ENCODE measurements at regions not wholly inside any gene's neighbourhood (a gene's known extent, or its start where the extent isn't known, plus 50 kb on each side); places are given as distances from the start of the nearest gene placed in this dataset.

DNA sequence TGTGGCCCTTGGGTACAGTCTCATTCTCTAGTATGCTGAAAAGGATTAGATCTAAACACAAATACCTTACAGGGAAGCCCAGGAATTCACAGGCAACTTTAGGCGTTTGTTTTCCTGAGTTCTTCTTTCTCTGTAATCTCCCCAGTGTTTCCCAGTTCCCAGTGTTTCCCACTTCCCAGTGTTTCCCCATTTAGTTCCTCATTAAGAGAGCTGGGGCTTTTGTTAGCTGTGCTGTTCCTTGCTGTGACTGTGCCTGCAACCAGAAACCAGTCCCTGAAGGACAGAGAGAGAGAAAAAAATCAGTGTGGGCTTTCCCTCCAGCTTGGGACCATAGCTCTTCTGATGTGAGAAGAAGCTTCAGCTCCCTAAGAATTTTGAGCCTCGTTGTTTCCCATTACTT is 802.9 kb upstream of the COBL start:
- no peak for DNase-seq

DNA sequence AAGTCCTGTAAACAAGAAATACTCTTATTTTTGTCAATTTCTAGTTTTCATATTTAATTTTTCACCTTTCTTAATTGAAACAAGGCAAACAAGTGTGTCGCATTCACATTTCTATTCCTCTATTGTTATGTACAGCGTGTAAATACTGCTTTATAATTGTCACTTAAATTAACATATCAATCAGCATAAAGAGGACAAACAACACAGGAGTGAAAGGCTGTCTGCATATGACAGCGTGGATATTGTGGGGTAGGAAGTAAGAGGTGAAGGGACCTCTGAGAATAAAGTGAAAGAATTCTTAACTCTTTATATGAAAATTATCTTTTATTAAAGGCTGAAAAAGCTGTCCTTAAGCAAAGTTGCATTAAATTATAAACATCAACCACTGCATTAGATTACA is 797.9 kb upstream of the COBL start:
- DNase-seq, result no peak

DNA sequence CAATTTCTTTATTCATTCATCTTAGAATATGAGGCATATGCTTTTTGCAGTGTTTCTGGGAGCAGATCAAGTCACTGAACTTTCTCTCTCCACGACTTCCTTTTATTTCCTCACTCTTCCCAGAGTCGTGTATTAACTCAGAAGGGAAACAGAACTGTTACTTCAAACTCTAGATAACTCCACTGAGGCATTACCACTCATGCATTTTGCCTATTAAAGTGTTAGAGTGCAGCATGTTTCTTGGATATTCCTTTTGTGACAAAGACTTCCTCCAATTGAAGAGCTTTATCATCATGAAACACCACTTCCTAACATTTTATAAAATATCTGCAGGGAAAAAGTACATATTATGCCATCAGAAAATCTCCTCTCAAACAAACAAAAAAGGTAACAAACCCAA is 797.4 kb upstream of the COBL start:
- no peak for DNase-seq

DNA sequence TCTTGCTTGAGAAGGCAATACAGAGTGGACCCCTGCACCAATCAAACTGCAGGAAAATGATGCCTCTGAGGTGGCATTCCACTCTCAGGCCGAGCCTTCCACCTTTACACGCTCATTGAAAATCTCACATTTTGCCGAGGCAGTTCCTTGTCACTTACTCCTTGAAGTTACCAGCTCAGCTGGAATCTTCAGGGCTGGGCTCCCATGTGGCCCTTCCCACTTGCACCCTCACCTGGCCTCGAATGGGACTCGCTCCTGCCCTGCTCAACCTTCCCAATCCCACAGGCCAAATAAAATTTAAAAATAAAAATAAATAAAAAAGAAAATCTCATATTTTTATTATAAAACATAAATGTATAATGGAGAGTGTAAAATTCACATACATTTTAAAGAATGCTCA is 790.7 kb upstream of the COBL start:
- DNase-seq, result no peak

- no peak for DNase-seq
Observed at GRCh38 chr7:52095861-52096260, 779.3 kb upstream of the COBL start.

- no peak for DNase-seq
Observed at GRCh38 chr7:52091996-52092395, 775.4 kb upstream of the COBL start.

DNA sequence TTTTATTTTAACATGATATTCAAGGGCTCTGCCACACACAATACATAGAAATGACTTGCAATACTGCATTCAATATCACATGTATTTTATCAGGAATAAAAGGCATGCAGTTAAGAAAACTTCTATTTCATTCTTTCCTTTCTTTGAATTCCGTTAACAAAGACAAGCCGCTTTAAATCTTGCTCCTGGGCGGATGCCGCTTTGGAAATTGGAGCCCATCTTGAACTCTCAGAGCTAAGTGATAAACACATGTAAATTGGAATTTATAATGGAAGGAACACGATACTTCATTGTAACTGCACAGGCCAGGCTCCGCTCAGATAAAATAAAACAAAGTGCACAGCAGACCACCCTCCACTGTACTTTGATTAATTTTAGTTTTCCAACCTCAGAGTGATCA is 774.5 kb upstream of the COBL start:
- no peak for DNase-seq

- DNase-seq, result no peak
Observed at GRCh38 chr7:52088008-52088901, 771.6 kb upstream of the COBL start.

DNA sequence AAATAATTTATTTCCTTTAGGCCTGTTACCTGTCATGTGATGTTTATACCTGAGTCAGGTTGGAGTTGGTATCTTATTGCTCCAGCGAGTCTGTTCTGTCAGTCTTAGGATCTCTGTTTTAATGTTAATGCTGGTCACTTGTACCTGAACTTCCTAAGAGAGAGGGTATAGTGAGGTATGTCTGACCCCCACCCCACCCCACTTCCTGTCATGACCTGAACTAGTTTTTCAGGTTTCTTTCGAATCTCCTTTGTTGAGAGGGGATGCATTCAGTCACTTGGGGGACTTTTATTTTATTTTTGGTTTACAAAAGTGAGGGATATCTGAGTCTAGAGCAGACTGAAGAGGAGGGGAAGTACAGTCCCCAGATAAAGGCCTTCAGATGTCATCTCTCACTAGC is 769.0 kb upstream of the COBL start:
- DNase-seq, result no peak

- no peak for DNase-seq
Observed at GRCh38 chr7:52080493-52080892, 763.9 kb upstream of the COBL start.

DNA sequence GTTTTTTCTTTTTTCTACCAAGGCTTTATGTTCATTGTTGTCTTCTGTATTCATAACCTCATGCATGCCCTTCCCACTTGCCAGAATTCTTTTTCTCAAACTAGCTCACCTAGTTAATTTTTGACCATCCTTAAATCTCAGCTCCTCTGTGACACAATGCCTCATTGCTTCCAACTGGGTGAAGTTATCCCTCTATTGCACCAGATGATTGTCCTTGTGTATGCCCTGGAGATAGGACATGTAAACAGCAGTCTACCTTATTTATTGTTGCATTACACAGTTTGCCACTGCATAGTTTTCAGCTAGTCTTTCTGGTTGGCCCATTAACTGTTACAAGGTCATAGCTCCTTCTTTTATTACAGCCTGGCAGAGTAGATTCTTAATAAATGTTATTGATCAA is 763.1 kb upstream of the COBL start:
- DNase-seq, result no peak

DNA sequence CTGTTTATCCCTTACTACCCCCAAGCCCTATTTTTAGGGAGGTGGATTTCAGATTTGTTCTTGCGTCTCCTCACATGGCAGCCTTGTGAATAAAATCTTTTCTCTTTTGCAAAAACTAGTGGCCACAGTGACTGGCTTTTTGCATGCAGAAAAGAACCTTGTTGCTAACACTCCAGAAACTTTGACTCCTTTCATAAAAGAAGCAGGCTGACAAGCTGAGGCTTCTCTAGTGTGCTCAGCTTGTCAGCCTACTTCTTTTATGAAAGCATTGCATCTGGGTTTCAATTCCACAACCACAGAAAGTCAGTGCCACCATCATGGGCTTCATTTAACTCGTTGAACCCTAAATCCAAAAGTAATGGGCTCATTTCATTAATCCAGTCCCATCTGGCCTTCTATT is 761.0 kb upstream of the COBL start:
- no peak for DNase-seq

DNA sequence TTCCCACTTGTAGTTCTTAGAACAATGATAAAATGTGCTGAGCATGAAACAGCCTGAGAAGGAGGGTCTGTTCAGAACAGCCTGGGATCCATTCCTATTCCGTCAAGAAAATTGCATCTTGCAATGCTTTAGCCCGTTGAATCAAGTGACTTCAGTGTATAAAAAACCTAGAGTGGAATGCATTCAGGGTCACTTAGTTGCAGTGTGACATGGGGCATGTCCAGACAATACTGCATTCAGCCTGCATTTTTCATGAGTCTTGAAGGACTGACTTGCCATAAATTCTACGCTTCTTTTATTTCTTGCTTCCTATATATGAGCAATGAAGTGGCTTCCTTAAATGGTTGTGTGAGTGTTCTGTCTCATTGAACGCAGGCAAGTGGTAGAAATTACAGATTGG is 758.3 kb upstream of the COBL start:
- no peak for DNase-seq

- no peak for DNase-seq
Observed at GRCh38 chr7:52074071-52074470, 757.5 kb upstream of the COBL start.

DNA sequence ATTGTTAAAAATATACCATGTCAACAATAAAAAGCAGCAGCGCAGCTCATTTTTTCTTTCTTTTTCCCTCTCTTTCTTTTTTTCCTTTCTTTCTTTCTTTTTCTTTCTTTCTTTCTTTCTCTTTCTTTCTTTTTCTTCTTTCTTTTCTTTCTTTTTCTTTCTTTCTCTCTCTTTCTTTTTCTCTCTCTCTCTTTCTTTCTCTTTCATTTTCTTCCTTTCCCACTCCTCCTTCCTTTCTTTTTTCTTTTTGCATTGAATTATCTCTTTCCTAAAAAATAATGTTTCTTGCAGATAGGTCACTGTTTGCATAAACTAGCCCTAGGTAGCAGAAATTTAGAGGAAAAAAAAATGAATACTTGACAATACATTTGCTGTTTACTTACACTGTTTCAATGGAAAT is 755.1 kb upstream of the COBL start:
- DNase-seq, result no peak

DNA sequence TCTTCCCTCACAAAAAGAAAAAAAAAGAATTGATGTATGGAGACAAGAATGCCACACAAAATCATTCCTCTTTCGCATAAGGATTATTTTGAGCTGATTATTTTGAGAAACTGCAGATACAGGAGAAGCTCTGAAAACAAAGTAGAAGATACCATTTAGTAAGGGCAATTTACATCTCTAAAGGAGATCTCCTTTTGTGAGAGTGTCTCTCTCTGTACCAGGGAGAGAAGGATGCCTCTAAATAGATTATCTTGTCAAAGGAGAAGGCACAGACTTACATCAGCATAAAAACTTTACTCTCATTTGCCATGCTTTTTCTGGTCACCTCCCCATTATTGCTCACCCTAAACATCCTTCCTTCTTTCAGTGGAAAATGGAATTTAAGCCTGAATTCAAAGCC is 747.9 kb upstream of the COBL start:
- no peak for DNase-seq

DNA sequence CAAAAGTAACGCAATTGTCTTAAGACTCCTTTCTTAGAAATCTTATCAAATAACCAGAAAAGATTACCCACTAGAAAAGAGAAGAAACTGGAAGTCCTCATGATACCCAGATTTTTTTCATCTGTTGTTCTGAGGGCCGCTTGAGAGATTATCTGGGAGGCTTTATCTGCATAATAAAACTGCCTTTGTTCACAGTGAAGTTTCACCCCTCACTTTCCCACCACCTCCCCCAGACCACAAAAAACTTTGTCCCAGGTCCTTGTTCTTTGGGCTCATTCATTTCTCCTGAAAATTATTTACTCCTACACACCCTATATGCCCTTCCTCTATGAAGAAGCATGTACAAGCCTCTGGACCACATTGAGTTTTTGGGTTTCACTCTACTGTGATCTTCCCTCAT is 745.1 kb upstream of the COBL start:
- no peak for DNase-seq

- DNase-seq, result no peak
Observed at GRCh38 chr7:52053525-52053924, 736.9 kb upstream of the COBL start.

DNA sequence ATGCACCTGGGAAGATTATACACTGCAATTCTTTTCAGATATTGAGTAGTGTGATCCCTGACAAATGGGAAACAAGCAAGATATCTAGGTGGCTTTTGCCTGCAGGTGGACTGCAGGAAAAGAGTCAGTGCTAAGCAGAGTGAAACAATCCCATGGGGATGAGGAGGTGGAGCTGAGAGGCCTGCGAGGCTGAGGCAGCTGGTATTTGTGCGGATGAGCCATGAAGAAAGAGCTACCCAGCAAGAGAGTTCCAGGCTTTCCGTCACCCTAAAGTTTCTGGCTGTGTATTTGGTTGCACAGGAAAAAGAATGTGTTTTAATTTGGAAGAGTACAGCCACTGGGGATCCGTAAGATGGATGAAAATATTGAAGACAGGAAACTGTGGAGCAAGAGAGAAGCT is 714.1 kb upstream of the COBL start:
- DNase-seq, result no peak

DNA sequence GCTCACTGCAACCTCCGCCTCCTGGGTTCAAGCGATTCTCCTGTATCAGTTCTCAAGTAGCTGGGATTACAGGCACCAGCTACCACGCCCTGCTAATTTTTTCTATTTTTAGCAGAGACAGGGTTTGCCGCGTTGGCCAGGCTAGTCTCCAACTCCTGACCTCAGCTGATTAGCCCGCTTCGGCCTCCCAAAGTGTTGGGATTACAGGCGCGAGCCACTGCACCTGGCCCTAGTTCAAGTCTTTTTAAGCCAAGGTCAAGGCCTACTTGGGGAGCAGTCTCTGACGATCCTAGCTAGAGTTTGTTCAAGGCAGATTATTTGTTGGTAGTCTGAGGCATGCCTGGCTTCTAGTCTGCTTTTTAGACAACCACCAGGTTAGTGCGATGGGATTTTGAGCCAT is 709.5 kb upstream of the COBL start:
- DNase-seq, result no peak

DNA sequence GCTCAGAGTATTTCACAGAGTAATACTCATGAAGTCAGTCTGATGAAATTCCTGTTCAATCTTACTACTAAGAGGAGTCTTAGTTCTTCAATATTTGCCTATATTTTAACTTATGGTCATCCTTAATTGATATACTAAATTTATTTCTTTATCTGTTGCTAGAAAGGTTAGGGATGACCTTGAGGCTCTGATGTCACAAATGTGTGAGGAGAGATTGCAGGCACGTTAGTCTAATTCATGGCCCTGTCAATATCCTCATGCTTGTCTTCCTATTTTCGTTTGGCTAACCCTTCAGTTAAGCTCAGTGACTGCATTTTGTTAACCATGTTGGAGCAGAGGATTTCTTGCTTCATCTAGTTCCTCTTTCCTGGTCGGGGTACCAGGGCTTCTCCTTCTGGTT is 704.7 kb upstream of the COBL start:
- DNase-seq, result no peak

DNA sequence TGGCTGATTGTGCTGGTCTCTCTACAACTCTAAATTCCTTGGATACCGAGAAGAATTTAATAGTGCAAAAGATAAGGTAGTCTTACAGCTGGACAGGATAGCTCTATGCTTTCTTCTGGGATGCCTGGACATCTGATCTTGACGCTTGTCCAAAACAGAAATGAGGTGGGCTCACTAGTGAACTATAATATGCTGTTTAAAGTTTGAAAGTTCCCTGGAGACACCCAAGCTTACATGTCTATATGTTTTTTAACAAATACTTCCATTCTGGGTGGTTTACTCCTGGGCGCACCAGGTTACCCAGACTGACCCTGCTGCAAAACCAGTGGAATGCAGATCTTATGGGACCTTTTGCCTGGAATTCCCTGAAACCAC is 702.1 kb upstream of the COBL start:
- no peak for DNase-seq

- no peak for DNase-seq
Observed at GRCh38 chr7:52017802-52018679, 701.4 kb upstream of the COBL start.

DNA sequence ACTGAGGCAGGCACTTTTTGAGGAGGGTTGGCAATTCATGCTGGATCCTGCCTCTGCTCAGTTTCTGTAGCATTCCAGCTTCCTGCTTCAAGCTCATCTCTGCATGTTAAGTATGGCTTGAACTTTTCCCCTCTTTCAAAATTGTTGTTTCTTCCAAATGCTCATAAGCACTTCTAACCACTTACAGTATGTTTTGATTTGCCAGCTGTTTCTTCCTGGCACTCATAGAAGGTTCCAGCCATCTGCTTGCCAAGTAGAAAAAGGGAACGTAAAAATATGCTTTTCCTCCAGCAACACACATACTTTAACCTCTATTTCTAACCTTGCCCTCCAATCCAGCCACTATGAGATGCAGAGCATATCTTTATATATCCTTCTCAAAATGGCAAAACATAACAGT is 692.6 kb upstream of the COBL start:
- DNase-seq, result no peak

All from CD4-positive, alpha-beta T cell treated with Interferon alpha-2 for 1 hour (primary cell).